Right kidney (tissue), 1 donor: ENCODE measurements at regions not wholly inside any gene's neighbourhood (a gene's known extent, or its start where the extent isn't known, plus 50 kb on each side); places are given as distances from the start of the nearest gene placed in this dataset.

Source experiments
- DNase-seq: peaks from one replicate; pipeline ENCODE4 v3.0.0-alpha.2; 2016

GRCh38 chr22:47225931-47226633 lies 463.6 kb downstream of the TBC1D22A start:
- DNase-seq: no peak

- no peak for DNase-seq
Observed at GRCh38 chr22:47225080-47225930, 462.9 kb downstream of the TBC1D22A start.
